Colon (tissue), 2 donors: ENCODE measurements at regions not wholly inside any gene's neighbourhood (a gene's known extent, or its start where the extent isn't known, plus 50 kb on each side); places are given as distances from the start of the nearest gene placed in this dataset.

Experiments used
- FAIRE-seq: peaks from 2 replicates; lab custom pipeline; 2012; peaks lifted over from hg19 to GRCh38; lab: Jason Lieb, UNC
- donor health status: control.
- donor health status: control.

DNA sequence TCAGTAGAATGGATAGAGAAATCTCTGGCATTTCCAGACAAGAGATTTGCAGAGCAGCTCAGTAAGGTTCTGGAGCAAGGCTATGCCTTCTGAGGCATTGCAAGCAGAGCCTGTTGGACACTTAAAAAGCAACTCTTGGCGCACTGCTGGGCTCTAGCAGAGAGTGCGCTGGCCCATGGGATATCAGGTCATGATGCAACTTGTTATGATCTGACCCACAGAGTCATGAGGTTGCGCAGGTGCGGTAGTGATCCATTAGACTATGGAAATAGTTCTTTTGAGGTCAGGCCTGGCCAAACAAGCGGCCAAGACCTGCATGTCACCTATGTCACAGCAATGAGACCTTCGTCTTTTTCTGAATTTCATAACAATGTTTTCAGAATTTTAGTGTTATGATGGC is 168.6 kb downstream of the TMTC3 start:
- no peak for FAIRE-seq

DNA sequence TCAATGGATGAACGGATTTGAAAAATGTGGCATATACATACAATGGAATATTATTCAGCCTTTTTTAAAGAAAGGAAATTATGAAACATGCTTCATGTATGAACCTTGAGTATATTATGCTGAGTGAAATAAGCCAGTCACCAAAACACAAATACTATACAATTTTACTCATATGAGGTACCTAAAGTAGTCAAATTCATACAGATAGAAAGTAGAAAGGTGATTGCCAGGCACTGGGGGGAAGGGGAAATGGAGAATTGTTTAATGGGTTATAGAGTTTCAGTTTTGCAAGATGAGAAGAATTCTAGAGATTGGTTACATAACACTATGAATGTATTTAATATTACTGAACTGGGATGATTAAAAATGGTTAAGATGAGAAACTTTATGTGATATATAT is 171.4 kb downstream of the TMTC3 start:
- no peak for FAIRE-seq

- no peak for FAIRE-seq
Observed at GRCh38 chr12:88314706-88315105, 172.6 kb downstream of the TMTC3 start.

GRCh38 chr12:88318726-88319125 is 176.6 kb downstream of the TMTC3 start:
- no peak for FAIRE-seq

GRCh38 chr12:88325076-88325815 is 183.1 kb downstream of the TMTC3 start:
- no peak for FAIRE-seq

GRCh38 chr12:88325816-88326189 is 183.7 kb downstream of the TMTC3 start:
- FAIRE-seq: no peak

DNA sequence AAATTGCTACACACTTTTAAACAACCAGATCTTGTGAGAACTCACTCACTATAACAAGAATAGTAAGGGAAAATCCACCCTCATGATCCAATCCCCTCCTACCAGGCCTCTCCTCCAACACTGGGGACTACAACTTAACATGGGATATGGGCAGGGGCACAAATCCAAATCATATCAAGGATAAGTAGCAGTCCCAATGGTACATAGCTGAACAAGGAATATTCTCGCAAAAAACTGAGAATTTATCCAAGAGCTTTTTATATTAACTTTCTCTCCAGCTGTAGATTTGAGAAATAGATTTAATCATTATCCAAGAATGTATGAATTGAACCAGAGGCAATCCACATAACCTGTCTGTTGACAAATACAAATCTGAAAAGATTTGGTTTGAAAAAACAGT is 185.2 kb downstream of the TMTC3 start:
- FAIRE-seq: no peak

- FAIRE-seq: no peak
Observed at GRCh38 chr12:88328090-88328489, 186.0 kb downstream of the TMTC3 start.

DNA sequence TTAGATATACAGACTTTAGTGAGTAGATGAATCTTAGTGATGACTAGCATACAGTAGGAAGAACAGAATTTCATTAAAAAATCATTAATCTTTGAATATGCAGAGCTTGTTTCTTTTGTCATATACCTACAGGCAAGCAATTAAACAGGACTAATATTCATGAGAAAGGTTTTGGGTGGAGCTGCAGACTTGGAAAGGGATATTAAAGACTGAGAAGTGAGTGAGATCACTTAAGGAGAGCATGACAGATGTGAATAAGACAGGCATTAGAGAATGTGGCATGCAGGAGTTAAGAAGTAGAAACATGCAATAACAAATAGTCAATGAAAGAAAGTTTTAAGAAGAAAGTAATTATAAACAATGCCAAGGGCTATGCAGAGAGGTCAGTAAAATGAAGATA is 187.7 kb downstream of the TMTC3 start:
- no peak for FAIRE-seq

DNA sequence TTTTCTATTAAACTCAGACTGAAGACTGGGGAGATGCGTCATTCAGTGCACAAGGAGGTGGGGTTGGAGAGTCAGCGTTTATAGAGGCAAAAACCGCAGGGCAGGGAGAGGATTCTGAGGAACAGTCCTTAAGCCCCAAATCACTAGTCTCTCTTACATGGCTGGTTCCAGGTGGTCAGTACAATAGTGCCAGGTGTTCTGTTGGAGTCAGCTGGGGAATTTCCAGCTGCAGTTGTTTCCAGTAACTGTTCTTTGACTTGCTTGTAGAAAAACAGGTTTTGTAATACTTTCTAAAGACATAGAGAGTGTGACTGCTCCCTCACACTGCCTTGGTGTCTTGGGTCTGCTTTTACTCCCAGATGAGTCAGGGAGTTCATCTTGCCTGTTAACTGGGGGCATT is 192.2 kb downstream of the TMTC3 start:
- no peak for FAIRE-seq

- no peak for FAIRE-seq
Observed at GRCh38 chr12:88336076-88336739, 194.1 kb downstream of the TMTC3 start.

DNA sequence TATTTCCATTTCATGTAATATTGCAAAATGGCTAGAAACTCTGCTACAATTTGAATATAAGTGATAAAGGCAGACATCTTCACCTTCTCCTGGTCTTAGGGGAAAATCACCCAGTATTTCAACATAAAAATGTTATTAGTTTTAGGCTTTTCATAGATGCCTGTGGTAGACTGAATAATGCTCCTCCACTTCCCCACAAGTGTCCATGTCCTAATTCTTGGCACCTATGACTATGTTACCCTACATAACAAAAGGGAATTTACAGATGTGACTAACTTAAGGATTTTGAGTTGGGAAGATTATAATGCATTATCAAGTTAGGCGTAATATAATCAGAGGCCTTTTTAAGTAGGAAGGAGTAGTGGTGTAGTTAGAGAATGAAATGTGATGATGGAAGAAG is 196.4 kb downstream of the TMTC3 start:
- no peak for FAIRE-seq

DNA sequence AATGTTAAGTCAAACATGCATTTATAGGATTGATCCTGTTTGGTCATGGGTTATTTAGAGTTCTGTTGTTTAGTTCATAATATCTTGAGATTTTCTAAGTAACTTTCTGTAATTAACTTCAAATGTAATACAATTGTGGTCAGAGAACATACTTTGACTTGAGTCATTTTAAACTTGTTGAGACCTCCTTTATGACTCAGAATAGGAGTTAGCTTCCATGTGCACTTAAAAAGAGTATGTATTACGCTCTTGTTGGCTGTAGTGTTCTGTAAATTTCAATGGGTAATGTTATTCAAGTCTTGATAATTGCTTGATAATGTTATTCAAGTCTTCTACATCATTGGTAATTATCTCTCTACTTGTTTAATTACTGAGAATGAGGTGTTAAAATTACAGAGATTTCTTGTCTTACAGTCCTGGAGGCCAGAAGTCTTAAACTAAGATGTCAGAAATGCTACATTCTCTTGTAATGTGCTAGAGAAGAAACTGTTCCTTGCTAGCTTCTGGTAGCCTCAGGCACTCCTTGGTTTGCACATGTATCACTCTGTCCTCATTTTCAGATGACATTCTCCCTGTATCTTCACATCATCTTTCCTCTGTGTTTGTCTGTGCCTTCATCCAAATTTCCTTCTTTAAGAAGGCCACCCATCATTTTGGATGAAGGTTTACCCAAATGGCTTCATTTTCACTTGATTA is 197.3 kb downstream of the TMTC3 start:
- no peak for FAIRE-seq

DNA sequence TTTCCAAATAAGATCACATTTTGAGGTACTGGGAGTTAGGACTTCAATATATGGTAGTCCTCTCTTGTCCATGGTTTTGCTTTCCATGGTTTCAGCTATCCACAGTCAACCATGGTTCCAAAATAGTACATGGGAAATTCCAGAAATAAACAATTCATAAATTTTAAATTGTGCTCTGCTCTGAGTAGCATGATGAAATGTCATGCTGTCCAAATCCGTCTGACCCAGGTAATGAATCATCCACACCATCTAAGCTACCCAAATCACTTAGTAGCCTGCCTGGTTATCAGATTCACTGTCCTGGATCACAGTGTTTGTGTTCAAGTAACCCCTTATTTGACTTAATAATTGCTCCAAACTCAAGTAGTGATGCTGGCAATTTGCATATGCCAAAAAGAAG is 197.9 kb downstream of the TMTC3 start:
- no peak for FAIRE-seq

- FAIRE-seq: no peak
Observed at GRCh38 chr12:88342251-88342806, 200.2 kb downstream of the TMTC3 start.

- no peak for FAIRE-seq
Observed at GRCh38 chr12:88351146-88351545, 209.0 kb downstream of the TMTC3 start.

GRCh38 chr12:88354691-88355090 is 212.6 kb downstream of the TMTC3 start:
- FAIRE-seq: no peak

DNA sequence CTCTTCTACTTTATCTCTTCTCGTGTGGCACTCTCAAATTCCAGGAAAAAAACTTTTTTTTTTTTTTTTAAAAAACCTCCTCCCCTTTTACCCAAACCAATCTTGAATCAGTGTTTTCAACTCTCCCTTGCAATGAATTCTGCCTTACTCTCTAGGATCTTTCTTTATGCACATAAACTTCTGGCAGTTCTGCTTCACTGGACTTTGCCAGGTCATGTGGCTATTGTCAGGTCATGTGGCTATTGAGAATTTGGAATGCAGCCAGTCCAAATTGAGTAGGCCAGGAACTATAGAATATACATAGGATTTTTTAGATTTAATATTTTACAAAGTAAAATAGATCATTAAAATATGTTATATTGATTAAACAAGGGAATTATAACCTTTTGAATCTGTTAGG is 218.2 kb downstream of the TMTC3 start:
- no peak for FAIRE-seq

DNA sequence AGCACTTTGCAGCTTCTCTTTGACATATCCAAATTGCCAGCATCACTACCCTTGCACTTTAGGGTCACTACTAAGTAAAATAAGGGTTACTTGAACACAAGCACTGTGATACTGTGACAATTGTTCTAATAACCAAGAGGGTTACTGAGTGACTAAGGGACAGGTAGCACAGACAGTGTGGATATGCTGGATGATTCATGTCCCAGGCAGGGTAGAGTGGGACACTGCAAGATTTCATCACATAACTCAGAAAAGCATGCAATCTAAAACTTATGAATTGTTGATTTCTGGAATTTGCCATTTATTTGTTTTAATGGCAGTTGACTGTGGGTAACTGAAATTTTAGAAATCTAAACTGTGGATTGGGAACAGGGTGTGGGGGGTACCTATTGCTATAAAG is 218.8 kb downstream of the KITLG start:
- FAIRE-seq: no peak

DNA sequence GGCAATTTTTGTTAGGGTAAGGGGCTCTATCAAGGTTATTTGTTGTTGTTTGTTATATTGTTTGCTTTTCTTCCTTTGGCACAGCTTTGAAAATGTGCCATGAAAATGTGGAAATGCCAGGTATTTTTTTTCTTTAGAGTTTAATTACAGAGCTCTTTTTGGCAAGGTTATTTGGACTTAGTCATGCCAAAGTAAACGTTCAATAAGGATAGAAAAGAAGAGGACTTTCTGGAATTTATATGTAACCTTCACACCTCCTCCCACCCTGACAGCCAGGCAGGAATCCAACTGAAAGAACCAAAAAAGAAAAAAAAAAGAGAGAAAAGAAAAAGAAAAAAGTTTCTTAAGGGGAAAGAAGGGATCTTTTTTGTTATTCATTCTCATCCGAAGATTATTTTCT is 217.8 kb downstream of the KITLG start:
- no peak for FAIRE-seq

GRCh38 chr12:88365403-88365802 is 214.9 kb downstream of the KITLG start:
- no peak for FAIRE-seq

GRCh38 chr12:88366101-88366500 is 214.2 kb downstream of the KITLG start:
- FAIRE-seq: no peak

- FAIRE-seq: no peak
Observed at GRCh38 chr12:88367231-88367630, 213.0 kb downstream of the KITLG start.
